Right hindlimb (tissue), 1 donor: ENCODE measurements at regions not wholly inside any gene's neighbourhood (a gene's known extent, or its start where the extent isn't known, plus 50 kb on each side); places are given as distances from the start of the nearest gene placed in this dataset.

Experiments
- DNase-seq: peaks from one replicate; pipeline ENCODE4 v3.0.0-alpha.2; 2018

DNA sequence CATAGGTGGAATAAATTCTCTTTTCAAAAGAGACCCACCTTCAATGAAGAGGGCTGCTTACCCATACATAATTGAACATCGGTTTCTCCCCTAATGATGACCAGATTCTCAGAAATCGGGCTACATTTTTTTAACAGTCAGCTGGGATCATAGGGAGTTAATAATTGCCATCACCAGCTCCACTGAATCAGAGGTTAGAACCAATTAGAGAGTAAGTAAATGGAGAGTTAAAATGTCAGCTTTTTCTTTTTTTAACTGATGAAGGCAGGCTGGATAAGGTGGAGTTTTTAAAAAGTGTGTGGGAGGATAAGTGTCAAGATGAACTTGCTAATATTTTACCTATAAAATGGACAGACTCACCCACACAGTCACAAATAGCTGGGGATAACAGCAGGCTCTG is 584.5 kb upstream of the NR3C2 start:
- DNase-seq, result no peak

DNA sequence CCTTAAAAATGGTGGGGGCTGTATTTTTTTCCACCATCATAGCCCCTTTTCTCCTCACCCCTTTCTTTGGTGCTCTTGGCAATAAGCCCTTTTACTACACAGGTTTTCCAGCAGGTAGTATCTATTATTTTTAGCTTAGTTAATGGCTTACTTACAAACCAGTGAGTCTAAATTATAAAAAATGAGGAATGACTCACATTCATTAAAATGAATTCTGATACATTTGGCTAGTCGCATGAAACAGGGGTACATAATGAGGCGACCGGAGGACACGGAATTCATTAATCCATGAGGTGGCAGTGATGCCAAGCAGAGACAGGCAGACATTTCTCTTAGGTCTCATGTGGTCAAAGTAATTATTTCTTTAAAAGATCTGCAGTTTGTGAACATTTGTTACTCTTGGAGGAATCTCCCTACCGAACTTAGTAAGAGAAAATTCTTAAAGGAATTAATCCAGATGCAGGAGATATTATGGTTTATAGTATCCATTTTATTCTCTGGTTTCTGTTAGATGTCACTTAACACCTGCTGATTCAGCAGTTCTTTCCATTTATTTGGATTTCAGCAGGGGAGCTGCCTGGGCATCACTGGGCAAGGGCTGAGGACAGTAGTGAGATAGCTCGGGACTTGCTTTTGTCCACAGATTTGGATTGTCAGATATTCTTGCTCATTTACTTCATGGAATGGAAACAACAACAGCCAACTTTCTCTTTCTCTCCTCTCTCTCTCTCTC is 575.0 kb upstream of the NR3C2 start:
- DNase-seq, result no peak

DNA sequence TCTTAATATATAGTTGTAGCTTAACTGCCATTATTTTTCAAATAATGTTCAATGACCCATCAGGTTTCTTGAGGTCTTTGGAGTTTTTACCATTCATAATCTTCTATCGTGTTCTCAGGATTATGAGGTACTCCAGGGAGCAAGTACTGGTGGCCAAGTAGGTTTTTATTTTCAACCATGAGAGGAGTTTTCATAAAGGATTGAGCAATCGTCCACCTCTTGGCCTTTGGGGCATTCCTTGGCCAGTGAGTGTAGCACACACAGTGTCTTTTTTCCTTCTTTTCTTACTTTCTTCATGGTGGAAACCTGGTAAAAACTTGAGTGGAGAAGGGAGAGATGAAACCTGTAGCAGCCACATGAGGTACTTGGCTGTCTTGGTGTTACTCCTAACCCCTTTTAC is 567.0 kb upstream of the NR3C2 start:
- DNase-seq, result no peak

DNA sequence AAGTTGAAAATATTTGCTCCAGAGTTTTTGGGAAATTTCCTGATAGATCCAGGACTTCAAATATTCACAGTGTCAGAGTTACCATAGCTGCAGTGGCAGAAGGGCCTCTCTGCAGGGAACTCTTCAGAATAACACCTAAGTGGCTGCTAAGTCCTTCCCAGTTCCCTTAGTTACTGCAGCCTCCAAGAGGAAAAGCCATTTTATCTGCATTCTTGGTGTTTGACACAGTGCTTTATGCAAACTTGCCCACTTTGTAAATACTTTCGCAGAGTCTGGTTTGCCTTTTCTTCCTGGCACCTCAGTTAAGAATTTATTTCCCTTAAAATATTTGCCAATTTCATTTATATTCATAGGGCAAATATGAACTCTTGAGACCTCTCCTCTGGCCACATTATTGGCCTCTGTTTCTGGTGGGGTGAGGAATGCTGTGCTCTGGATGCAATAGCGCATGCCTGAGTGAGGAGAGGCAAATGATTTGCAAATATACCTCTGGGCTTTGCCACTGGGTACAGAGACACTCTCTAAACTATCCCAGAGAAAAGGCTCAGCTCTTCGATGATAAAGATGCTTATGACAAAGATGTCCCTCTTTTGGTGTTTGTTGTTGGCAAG is 566.3 kb upstream of the NR3C2 start:
- DNase-seq, result no peak

DNA sequence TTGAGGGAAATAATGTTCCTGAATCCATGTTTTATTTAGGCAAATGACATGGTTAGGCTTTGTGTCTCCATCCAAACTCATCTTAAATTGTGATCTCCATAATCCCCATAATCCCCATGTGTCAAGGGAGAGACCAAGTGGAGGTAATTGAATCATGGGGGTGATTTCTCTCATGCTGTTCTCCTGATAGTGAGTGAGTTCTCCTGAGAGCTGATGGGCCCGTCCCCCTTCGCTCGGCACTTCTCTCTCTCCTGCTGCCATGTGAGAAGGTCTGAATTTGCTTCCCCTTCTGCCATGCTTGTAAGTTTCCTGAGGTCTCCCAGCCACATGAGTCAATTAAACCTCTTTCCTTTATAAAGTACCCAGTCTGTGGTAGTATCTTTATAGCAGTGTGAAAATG is 563.0 kb upstream of the NR3C2 start:
- DNase-seq, result no peak

DNA sequence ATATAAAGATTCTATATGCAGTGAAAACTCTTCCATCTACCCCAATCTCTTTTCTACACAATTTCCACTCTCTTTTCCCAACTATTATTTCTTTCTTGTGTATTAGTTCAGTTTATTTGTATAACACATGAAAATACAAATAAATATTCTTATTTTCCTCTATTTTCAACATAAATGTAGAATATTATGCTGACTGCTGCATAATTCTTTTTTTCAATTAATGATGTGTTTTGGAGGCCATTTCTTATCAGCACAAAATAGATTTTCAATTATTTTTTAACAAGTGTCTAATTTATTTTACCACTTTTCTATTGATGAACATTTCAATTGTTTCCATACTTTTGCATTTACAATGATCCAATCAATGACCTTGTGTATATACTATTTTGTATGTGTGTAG is 557.7 kb upstream of the NR3C2 start:
- no peak for DNase-seq

DNA sequence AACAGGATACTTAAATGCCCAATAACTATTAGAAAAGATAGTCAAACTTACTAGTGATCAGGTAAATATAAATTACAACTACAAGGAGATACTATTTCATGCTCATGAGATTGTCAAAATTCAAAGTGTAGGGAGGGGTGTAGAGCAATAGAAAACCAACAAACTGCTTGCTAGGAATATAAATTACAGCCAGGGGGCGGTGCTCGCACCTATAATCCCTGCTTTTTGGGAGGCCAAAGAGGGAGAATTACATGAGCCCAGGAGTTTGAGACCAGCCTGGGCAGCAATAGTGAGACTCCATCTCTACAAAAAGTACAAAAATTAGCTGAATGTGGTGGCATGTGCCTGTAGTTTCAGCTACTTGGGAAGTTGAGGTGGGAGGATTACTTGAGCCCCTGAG is 556.5 kb upstream of the NR3C2 start:
- DNase-seq, result no peak

DNA sequence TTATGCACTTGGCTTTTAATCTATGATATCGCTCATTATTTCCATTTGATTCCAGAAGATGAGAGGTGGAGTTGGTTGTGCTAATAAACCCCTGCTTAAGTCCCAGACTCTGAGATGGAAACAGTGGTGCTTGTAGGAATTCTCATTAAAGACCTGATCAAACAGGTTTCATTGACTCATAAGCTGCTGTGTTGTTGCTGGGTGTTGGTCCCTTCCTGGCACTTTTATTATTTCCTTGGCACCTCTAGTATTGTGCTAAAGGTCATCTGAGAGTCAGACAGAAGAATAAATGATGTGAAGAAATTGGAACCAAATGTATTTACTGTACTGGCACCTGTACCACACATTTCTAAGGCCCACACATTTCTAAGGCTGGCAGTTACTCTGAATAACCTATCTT is 544.7 kb upstream of the NR3C2 start:
- DNase-seq, result no peak

DNA sequence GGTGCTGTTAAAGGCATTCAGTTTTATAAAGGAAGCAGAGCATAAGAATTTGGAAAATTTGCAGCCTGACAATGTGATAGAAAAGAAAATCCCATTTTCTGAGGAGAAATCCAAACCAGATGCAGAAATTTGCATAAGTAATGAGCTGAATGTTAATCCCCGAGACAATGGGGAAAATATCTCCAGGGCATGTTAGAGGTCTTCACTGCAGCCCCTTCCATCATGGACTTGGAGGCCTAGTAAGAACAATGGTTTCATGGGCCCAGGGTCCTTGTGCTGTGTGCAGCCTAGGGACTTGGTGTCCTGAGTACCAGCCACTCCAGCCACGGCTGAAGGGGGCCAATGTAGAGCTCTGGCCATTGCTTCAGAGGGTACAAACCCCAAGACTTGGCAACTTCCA is 542.7 kb upstream of the NR3C2 start:
- DNase-seq, result no peak

DNA sequence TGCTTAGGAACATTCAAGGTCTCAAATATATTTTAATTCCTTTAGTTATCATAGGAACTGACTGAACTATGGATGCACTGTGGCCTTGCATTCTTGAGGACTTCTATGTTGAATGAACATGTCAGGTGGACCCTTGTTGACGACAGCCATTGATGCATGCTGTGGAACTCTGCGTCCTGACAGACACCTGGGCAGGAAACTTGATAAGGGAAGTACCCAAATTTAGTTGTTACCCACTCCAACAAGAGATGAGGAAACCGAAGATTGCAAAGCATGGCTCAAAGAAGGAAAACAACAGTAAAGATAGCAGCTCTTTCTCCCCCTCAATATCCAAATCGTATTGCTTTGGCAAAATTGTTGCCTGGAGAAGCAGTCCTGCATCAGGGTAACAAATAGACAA is 540.0 kb upstream of the NR3C2 start:
- no peak for DNase-seq

DNA sequence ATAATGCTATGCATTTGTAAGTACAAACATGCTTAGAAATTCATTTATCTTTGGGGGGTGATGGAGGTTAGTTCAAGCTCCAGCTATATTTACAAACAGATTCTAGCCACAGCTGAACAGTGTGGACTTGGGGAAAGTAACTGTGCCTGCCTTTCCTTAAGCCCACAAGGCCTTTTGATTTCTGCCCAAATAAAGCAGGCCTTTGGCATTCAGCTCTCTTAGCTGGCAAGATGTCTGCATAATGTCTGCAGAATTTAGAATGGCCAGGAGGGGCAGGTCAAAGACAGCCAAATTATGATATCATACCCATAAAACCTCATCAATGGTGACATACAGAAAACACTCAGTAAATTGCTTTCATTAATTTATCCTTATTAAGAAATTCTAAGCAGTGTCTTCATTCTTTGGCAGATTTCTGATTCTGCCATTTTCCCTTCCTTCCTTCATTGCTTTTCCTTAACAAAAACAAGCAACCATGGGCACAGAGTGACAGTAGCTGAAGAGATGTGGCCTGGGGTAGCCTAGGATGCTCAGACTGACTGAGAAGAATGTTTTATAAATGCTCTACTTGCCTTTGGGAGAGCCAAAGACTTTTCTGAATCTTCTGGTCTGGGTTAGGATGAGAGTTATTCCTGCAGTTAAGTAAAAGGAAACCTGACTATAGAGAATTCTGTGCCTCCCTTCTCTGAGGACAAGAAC is 538.7 kb upstream of the NR3C2 start:
- peak; percentile 51 for DNase-seq

DNA sequence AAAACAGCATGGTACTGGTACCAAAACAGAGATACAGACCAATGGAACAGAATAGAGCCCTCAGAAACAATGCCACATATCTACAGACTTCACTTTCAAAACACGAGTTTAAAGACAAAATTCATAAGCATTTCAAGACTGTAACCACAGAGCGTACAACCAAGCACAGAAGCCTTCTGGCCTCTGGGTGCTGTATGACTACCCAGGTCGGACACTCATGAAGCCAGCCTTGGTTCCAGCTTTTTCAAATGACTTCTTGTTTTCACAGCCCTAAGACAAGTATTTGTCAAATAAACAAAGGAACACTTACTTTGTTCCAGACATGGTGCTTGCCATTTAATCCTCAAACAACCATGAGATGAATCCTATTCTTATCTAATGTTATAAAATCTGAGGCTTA is 536.1 kb upstream of the NR3C2 start:
- DNase-seq, result no peak

DNA sequence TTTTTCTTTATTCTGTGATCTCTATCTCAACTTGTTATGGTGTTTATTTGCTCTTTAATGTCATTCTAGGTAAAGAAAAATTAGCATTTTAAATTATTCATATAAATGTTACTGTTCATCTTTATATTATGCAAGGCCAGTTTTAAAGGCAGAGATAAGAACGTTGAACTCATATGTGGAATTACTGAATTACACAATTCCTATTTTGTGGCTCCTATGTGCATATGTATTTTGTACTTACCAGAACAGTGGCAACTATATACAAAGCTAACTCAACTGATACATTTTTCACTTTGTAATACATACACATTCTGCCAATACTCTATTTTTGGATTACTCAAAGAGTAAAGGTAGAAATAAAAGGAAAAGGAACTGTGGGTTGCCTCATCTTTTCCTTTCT is 533.2 kb upstream of the NR3C2 start:
- DNase-seq, result no peak

DNA sequence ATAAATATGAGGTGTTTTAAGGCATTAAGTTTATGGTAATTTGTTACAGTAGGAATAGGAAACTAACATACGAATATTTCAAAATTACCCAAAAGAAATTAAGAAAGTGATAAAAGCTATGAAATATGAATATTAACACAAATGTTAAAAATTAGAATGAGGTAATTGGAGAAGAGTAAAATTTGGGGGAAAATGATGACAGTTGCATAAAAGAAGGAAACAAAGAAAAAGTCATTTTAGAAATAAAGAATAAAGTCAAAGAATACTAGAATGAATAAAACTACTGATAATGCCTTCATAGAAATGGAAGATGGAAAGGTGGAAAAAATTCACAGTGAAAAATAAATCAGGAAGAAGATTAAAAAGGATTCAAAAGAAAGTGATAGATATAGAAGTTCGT is 522.9 kb upstream of the NR3C2 start:
- DNase-seq, result no peak

DNA sequence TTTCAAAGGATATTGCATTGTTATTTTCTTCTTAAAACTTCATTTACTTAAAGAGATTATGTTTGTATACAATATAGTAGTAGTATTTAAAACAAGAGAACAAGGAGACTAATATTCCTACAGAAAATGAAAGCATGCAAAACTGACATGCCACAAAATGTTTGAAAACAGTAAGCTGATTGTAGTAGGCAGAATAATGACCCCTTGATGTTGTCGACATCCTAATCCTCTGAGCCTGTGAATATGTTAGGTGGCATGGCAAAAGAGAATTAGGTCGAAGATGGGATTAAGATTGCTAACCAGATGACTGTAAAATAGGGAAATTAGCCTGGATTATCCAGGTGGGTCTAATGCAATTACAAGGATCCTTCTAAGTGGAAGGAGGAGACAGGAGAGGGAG is 522.2 kb upstream of the NR3C2 start:
- no peak for DNase-seq

DNA sequence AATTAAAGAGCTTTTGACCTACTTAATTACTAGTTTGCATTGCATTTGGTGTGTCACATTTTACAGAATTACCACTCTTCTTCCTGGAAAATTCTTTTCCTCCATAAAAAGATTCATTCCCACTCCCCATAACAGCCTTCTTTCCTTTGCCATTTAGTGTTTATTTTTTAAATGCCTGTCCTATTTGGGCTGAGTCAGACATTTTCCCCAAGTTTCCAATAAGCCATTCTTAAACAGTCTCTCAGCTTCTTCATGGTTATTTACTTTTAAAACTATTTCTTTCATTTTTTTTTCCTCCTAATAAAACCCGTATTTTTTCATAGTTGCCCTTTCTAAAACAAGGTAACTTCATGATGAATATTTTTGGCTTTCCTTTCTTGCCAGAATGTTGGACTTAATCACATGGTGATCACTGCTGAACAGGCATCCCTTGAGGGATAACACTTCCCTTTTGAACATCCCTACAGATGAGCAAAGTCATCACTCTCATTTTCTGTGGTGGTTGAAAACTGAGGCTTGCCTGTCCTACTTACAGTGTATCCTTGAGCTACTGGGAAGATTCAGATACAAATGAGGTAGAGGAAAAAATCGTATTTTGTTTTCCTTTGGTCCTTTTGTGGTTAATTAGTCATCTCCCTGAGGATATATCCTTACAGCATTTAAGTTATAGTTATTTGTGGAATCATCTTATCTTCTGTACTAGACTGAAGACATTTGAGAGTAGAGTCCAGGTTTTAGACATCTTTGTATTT is 520.5 kb upstream of the NR3C2 start:
- DNase-seq, result no peak

DNA sequence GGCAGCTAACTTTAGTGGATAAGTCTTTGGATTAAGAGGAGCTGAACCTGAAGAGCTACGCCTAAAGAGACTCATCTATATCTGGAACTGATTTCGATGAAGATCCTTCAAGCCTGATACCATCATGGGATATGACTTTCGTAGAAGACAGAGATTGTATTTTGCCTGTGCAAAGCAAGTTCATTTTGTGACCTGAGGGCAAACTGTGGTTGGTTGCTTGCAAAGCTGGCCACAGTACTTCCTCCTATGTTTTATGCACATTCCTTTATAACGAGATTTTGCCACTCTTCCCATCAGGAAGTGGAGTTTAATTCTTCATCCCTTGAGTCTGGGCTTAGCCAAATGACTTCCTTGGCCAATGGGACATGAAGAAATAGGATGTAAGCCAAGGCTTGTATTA is 519.3 kb upstream of the NR3C2 start:
- DNase-seq, result no peak

DNA sequence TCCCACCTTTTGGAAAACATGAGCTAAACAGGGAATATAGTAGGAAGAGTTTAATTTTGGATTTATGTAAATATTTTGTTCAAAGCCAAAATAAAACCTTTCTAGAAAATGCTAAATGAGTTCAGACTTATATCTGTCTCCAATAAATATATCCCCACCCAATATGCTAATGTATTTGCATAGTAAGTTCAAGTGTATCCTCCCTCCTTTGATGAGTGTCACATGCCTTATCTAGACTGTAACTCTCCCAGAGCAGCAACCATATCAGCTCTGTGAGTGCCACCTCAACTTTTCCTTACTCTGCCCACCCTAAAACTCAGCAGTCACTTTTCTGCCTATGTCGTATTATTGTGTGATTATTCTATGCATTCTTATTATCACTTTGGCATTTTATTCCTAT is 516.1 kb upstream of the NR3C2 start:
- no peak for DNase-seq

DNA sequence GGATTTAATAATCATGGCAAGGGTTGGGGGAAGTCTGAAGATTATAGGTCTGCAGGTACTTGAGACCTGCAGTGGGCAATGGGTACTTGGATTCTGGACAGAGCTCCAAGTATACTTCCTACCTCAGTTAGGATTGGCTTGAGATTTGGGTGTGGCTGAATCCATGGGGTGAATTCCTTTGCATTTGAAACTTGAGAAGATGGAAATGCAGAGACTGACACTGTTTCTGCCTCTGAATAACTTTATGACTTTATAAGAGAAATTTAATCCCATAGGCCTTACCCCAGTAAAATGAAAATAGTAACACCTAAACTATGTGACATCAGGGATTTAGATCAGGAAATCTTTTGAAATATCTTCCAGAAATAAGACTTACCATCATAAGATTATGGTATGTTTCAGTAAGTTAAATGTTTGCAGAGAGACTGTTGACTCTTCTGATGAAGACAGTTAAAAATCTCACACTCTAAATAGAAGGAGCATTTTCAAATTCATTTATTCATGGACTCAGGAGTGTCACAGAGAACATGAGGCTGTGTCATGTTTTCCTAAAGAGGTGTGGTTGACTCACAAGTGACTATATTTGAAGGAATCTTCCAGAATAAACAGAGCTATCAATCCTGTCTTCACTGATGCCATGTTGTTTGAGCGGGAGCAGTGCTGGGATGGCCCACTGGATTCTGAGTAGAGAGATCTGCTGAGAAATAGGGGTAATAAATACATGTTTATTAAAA is 513.5 kb upstream of the NR3C2 start:
- no peak for DNase-seq

DNA sequence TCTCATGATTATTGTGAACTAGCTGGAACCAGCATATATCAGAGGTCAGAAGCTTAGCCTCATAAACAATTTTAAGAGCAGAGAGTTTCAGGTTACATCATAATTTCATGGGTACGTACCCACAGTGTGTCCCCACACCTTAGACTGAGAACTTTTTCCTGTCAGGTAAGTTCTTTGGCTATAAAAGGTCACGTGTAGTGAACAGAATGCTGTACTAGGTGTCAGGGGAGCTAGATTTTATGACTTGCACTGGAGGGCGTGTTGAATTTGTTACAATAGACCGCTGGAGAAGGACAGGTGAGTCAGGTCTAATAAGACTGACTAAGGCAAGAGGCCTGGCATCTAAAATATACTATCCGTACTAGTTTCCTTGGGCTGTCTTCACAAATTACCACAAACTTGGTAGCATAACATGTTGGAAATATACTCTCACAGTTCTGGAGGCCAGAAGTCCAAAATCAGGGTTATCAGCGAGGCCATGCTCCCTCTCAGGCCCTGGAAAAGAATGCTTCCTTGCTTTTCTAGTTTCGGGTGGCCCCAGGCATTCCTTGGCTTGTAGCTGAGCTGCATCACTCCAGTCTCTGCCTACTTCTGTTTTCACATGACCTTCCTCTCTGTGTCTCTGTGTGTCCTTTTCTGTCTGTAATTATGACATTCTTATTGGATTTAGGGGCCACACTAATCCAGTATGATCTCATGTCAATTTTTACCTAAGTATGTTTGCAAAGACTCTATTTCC is 512.0 kb upstream of the NR3C2 start:
- no peak for DNase-seq

DNA sequence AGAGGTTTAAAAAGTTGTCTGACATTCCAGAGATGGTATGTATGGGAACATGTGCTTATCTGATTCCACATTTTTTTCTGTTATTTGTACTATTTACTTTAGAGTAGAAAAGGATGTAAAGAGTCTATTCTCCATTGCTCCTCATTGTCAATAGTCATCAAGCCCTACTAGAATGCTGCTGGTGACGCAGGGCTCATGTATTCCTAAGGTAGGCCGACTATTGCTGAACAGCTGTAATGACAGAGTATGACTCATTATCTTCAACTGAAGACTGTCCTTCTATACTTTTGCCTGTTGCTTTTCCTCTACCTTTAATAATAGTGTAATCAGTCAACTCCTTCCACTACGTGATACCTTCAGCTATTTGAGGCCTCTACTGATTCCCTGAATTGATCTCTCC is 509.1 kb upstream of the NR3C2 start:
- no peak for DNase-seq

DNA sequence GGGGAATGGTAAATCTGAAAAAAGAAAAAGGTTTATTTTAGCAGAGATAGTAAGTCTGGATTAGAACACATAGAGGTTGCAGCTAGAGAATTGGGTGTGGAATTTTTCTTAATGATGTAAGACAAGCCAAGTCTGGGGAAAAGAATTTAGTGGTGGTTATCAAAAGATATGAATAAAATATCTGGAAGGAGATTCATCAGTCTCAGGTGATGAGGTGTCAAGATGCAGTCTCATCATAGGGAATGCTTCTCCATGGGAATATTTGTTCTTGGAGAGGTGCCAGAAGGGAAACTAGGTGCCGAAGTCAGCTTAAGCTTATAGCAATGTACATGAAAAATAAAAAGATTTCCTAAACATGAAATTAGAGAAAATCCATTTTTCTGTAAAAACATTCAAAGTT is 504.1 kb upstream of the NR3C2 start:
- DNase-seq, result no peak
